ENCODE measurements at regions not wholly inside any gene's neighbourhood (a gene's known extent, or its start where the extent isn't known, plus 50 kb on each side); places are given as distances from the start of the nearest gene placed in this dataset.
"Not testable (repeated sequence)": the region's sequence is repeated elsewhere in the genome, so short reads cannot be mapped to it uniquely, and the experiment has no call there.

DNA sequence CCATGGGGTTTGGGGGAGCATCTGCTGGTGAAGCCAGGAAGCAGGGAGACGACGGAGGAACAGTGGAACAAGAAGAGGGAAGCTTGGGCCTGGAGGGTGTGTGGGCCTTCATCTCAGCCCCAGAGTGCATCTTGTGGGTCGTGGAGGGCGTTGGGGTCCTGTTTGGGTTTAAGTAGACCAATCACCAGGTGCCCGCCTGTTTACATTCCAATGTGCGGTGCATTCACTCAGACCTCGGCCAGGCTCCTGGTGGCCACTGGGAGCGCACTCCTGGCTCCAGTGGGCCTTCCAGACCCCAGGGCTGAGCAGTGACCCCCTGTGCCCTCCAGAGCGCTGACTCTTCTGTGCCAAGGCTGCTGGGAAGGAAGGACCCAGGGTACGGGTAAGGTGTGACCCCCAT, 293.7 kb downstream of the NDUFA10 start:
- no peaks in the 10 kb centered on the region for H3K36me3 ChIP-seq (replicated peaks in 1 of 2; ENCODE audit: control insufficient read depth in 1 of 2, insufficient read depth in 2 of 2, low read length in 2 of 2)
- no peak overlapping the region for H3K27ac ChIP-seq (ENCODE audit: low read depth in 1 of 2, low read length in 2 of 2)
- TF ChIP-seq, protein P1, sequence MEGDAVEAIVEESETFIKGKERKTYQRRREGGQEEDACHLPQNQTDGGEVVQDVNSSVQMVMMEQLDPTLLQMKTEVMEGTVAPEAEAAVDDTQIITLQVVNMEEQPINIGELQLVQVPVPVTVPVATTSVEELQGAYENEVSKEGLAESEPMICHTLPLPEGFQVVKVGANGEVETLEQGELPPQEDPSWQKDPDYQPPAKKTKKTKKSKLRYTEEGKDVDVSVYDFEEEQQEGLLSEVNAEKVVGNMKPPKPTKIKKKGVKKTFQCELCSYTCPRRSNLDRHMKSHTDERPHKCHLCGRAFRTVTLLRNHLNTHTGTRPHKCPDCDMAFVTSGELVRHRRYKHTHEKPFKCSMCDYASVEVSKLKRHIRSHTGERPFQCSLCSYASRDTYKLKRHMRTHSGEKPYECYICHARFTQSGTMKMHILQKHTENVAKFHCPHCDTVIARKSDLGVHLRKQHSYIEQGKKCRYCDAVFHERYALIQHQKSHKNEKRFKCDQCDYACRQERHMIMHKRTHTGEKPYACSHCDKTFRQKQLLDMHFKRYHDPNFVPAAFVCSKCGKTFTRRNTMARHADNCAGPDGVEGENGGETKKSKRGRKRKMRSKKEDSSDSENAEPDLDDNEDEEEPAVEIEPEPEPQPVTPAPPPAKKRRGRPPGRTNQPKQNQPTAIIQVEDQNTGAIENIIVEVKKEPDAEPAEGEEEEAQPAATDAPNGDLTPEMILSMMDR (IDR thresholded peaks at IDR 0.05), result no peak
- no peak overlapping the region for H2AFZ ChIP-seq (ENCODE audit: insufficient read depth, low read depth, low read length, poor library complexity, severe bottlenecking)
- peaks cover 17 to 26% (median 18%) of the 10 kb centered on the region in 7 donors for H3K9me3 Mint-ChIP-seq
- peaks cover 13 to 27% of the 10 kb centered on the region in 2 donors for H3K9me3 ChIP-seq (replicated peaks in 1 of 2; ENCODE audit: control insufficient read depth in 1 of 2, insufficient read depth in 1 of 2, low read length in 2 of 2)
- no peaks in the 10 kb centered on the region for H3K4me1 Mint-ChIP-seq
- H3K27me3 ChIP-seq (ENCODE audit: control insufficient read depth in 2 of 2, insufficient read depth in 2 of 2, low read length in 2 of 2), result no peaks in the 10 kb centered on the region
- DNase-seq, result no peak
- H3K4me3 ChIP-seq (replicated peaks in 1 of 3; ENCODE audit: low read depth in 2 of 3, low read length in 3 of 3), result no peak overlapping the region
- intact Hi-C loops (cut with micrococcal nuclease), result no loop called here
- H3K4me3 Mint-ChIP-seq, result no peak overlapping the region
- 89% methylated on average over 7 of the region's 10 CpGs for WGBS (ENCODE audit: insufficient coverage)
- H4K20me1 ChIP-seq (ENCODE audit: insufficient read depth, low read length), result no peaks in the 10 kb centered on the region
- H3K79me2 ChIP-seq (ENCODE audit: insufficient read depth, low read length), result no peaks in the 10 kb centered on the region
- H3K9ac ChIP-seq (ENCODE audit: insufficient read depth, low read length, poor library complexity, severe bottlenecking), result no peak overlapping the region
- H3K27me3 Mint-ChIP-seq (ENCODE audit: low read depth in 3 of 3), result peaks cover 2 to 6% (median 4%) of the 10 kb centered on the region in 3 donors
- no peak overlapping the region for H3K4me2 ChIP-seq (replicated peaks; ENCODE audit: extremely low read depth, low read length, poor library complexity, severe bottlenecking)
- peaks cover 0 to 4% of the 10 kb centered on the region in 2 donors for H3K36me3 Mint-ChIP-seq
- H3K4me1 ChIP-seq (ENCODE audit: control insufficient read depth in 1 of 2, insufficient read depth in 2 of 2, low read length in 2 of 2), result no peaks in the 10 kb centered on the region
- H3K27ac Mint-ChIP-seq, result no peak overlapping the region

DNA sequence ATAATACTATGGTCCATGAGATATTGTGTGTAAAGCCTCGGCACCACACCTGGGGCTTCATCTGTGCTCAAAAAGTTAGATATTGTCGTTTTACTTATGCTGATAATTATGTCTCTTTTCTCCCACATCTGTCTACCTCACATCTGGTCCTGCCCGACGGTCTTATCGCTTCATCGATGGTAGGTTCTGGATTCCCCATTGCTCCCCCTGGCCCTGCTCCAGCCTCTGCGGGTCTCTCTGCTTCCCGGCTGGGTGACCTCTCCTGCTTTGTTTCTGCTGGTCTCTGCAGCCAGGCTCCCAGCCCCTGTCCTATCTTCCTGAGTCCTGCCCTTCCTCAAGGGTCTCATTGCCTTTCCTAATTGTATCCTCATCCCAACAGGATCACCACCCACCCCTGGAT, 294.2 kb downstream of the NDUFA10 start:
- Histone ChIP-seq H3K4me1 (ENCODE audit: control insufficient read depth in 1 of 2, insufficient read depth in 2 of 2, low read length in 2 of 2) (no peaks in the 10 kb centered on the region), H3K9ac (ENCODE audit: insufficient read depth, low read length, poor library complexity, severe bottlenecking) (no peak overlapping the region), H4K20me1 (ENCODE audit: insufficient read depth, low read length) (no peaks in the 10 kb centered on the region), H3K4me3 (replicated peaks in 1 of 3; ENCODE audit: low read depth in 2 of 3, low read length in 3 of 3) (no peak overlapping the region), H3K36me3 (replicated peaks in 1 of 2; ENCODE audit: control insufficient read depth in 1 of 2, insufficient read depth in 2 of 2, low read length in 2 of 2) (no peaks in the 10 kb centered on the region), H3K27me3 (ENCODE audit: control insufficient read depth in 2 of 2, insufficient read depth in 2 of 2, low read length in 2 of 2) (no peaks in the 10 kb centered on the region), H2AFZ (ENCODE audit: insufficient read depth, low read depth, low read length, poor library complexity, severe bottlenecking) (no peak overlapping the region), H3K27ac (ENCODE audit: low read depth in 1 of 2, low read length in 2 of 2) (no peak overlapping the region), H3K9me3 (replicated peaks in 1 of 2; ENCODE audit: control insufficient read depth in 1 of 2, insufficient read depth in 1 of 2, low read length in 2 of 2) (peaks cover 13 to 27% of the 10 kb centered on the region in 2 donors), H3K4me2 (replicated peaks; ENCODE audit: extremely low read depth, low read length, poor library complexity, severe bottlenecking) (no peak overlapping the region), H3K79me2 (ENCODE audit: insufficient read depth, low read length) (no peaks in the 10 kb centered on the region)
- Mint-ChIP-seq H3K27me3 (ENCODE audit: low read depth in 3 of 3) (peaks cover 2 to 6% (median 4%) of the 10 kb centered on the region in 3 donors), H3K9me3 (peaks cover 17 to 26% (median 18%) of the 10 kb centered on the region in 7 donors), H3K27ac (no peak overlapping the region), H3K4me3 (no peak overlapping the region), H3K36me3 (peaks cover 0 to 4% of the 10 kb centered on the region in 2 donors), H3K4me1 (no peaks in the 10 kb centered on the region)
- TF ChIP-seq, protein P1 (IDR thresholded peaks at IDR 0.05), result no peak
- 96% methylated on average over 6 of the region's 8 CpGs for WGBS (ENCODE audit: insufficient coverage)
- intact Hi-C loops (cut with micrococcal nuclease), result no loop called here
- DNase-seq, result no peak

DNA sequence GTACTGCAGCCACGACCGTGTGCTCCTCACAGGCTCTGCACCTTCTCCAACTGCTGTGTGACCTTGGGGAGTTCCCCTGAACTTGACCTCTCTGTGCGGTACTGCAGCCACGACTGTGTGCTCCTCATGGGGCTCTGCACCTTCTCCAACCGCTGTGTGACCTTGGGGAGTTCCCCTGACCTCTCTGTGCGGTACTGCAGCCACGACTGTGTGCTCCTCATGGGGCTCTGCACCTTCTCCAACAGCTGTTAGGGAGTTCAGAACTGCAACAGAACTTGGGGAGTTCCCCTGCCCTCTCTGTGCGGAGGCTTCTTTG, 294.6 kb downstream of the NDUFA10 start:
- WGBS (ENCODE audit: insufficient coverage), result 92% methylated on average over 8 of the region's 8 CpGs
- H3K36me3 Mint-ChIP-seq; H3K27me3 Mint-ChIP-seq (ENCODE audit: low read depth in 3 of 3); H4K20me1 ChIP-seq (ENCODE audit: insufficient read depth, low read length); H2AFZ ChIP-seq (ENCODE audit: insufficient read depth, low read depth, low read length, poor library complexity, severe bottlenecking); H3K4me3 Mint-ChIP-seq; H3K4me2 ChIP-seq (replicated peaks; ENCODE audit: extremely low read depth, low read length, poor library complexity, severe bottlenecking); H3K79me2 ChIP-seq (ENCODE audit: insufficient read depth, low read length); H3K4me1 ChIP-seq (ENCODE audit: control insufficient read depth in 1 of 2, insufficient read depth in 2 of 2, low read length in 2 of 2); H3K27ac ChIP-seq (ENCODE audit: low read depth in 1 of 2, low read length in 2 of 2); DNase-seq; H3K27ac Mint-ChIP-seq; H3K4me3 ChIP-seq (replicated peaks in 1 of 3; ENCODE audit: low read depth in 2 of 3, low read length in 3 of 3); intact Hi-C loops (cut with micrococcal nuclease); H3K27me3 ChIP-seq (ENCODE audit: control insufficient read depth in 2 of 2, insufficient read depth in 2 of 2, low read length in 2 of 2); H3K9ac ChIP-seq (ENCODE audit: insufficient read depth, low read length, poor library complexity, severe bottlenecking); H3K4me1 Mint-ChIP-seq; H3K36me3 ChIP-seq (replicated peaks in 1 of 2; ENCODE audit: control insufficient read depth in 1 of 2, insufficient read depth in 2 of 2, low read length in 2 of 2): not testable (repeated sequence)
- peaks cover 17 to 26% (median 18%) of the 10 kb centered on the region in 7 donors for H3K9me3 Mint-ChIP-seq
- peaks cover 13 to 27% of the 10 kb centered on the region in 2 donors for H3K9me3 ChIP-seq (replicated peaks in 1 of 2; ENCODE audit: control insufficient read depth in 1 of 2, insufficient read depth in 1 of 2, low read length in 2 of 2)
